Muscle of leg (tissue), 3 donors: ENCODE measurements at regions not wholly inside any gene's neighbourhood (a gene's known extent, or its start where the extent isn't known, plus 50 kb on each side); places are given as distances from the start of the nearest gene placed in this dataset.

Source experiments
- DNase-seq: peaks from one replicate; pipeline ENCODE4 v3.0.0; 2013
- H3K27ac ChIP-seq: one replicate; pipeline ENCODE4 v1.5.1; 2013; ENCODE audit warnings: mild to moderate bottlenecking, low read length, control low read depth
- H3K27me3 ChIP-seq: one replicate; pipeline ENCODE4 v1.6.1; 2013; ENCODE audit warnings: low read length; ENCODE audit not compliant: control insufficient read depth, insufficient read depth
- H3K36me3 ChIP-seq: one replicate; pipeline ENCODE4 v1.6.1; 2013; ENCODE audit warnings: low read length; ENCODE audit not compliant: control insufficient read depth, insufficient read depth
- H3K4me1 ChIP-seq: one replicate; pipeline ENCODE4 v1.6.1; 2013; ENCODE audit warnings: low read length; ENCODE audit not compliant: control insufficient read depth, insufficient read depth
- H3K4me3 ChIP-seq: one replicate; pipeline ENCODE4 v1.5.1; 2013; ENCODE audit warnings: low read length, control low read depth
- H3K9me3 ChIP-seq: replicated peaks from 2 replicates; pipeline ENCODE4 v1.6.1; 2013; ENCODE audit warnings: low read depth, low read length; ENCODE audit not compliant: control insufficient read depth
- WGBS: methylation state at CpG from one replicate; pipeline ENCODE4 v1.1.5; 2013; ENCODE audit warnings: missing lambda C conversion rate; ENCODE audit not compliant: insufficient coverage; 5-methylcytosine and 5-hydroxymethylcytosine counted together

DNA sequence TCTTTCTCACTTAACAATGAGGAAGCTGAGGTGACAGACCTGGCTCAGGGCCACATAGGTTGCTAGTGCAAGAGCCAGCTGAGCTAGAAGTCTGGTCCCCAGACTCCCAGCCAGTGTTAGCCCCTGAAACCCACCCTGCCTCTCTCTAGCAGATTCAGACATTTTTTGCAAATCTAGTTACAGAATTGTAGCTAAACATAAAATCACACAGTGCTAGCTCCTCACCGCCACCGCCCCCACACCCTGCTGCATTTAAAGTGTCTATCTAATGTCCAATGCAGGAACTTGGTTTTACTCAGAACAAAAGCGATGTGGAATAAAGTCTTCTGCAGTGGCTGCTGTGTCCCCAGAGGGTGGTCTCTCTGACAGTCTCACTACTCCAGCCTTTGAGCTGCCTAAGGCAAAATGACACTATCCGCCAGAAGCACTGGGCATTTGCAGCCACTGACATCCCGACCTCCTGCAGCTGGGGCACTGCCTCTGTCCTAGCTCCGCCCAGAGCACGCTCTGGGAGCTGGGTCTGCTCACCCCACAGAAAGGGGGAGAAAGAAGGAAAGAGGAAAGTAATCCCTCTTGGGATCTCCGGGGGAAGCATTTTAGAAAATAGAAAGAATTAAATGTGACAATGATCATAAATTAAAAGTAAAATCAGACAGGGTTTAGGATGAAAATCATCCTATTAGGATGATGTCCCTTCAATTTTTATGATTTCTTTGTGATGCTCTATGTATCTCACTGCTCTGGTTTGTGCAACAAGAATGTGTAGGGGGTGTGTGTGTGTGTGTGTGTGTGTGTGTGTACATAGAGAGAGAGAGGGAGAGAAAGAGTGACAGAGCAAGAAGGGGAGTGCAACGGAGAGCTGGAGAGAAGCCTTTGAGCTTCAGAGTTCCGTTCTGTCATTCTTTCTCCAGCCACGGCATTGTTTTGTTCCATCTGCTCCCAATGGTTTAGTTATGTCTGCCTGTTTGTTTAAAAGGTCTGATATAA lies 50.5 kb upstream of the ST8SIA3 start:
- H3K36me3 ChIP-seq: no peaks in the 10 kb centered on the region
- peaks cover 2% of the 10 kb centered on the region for H3K27me3 ChIP-seq
- H3K9me3 ChIP-seq: no peaks in the 10 kb centered on the region
- 41% methylated on average over 4 of the region's 11 CpGs for WGBS
- H3K4me3 ChIP-seq: no peak overlapping the region
- no peak for DNase-seq
- no peaks in the 10 kb centered on the region for H3K4me1 ChIP-seq
- no peak overlapping the region for H3K27ac ChIP-seq
